B cell (primary cell): ENCODE measurements at regions not wholly inside any gene's neighbourhood (a gene's known extent, or its start where the extent isn't known, plus 50 kb on each side); places are given as distances from the start of the nearest gene placed in this dataset.
A peak's percentile ranks its signal among the peaks of the same experiment; 100 is the strongest.

Experiments
- ATAC-seq: fragments of 200-7000 bp; cut with Tn5 transposase; one replicate; pipeline ENCODE4 v1.10.0; 2021; ENCODE audit warnings: low read depth, mild to moderate bottlenecking, moderate number of reproducible peaks, moderate library complexity
- CTCF ChIA-PET: fragments of 350-600 bp; sonication (Branson Sonifier 250); formaldehyde crosslinking; loops from one replicate; lab custom pipeline; 2021; ENCODE audit warnings: antibody characterized with exemption, inconsistent platforms; lab: Charles Lee
- POLR2A ChIA-PET: fragments of 350-600 bp; sonication (Branson Sonifier 250); formaldehyde crosslinking; loops from one replicate; lab custom pipeline; 2021; ENCODE audit warnings: antibody characterized with exemption; lab: Charles Lee
- DNase-seq: peaks from one replicate; pipeline ENCODE4 v3.0.0; 2013
- H2AFZ ChIP-seq: 2 replicates; pipeline ENCODE4 v1.6.1; 2012; ENCODE audit warnings: mild to moderate bottlenecking, low read depth, low read length; ENCODE audit not compliant: insufficient read depth, poor library complexity, severe bottlenecking
- H3K27ac ChIP-seq, 2 donors: 1 replicate in 1 of 2; 2 replicates in 1 of 2; pipeline ENCODE4 v1.5.1; 2012 to 2013; ENCODE audit warnings: low read length in 2 of 2, mild to moderate bottlenecking in 2 of 2, moderate library complexity in 1 of 2
- H3K27me3 ChIP-seq, 4 experiments: fragments of 200-600 bp in 1 of 4; sonication (generic) in 1 of 4; replicated peaks in 1 of 4; 1 replicate in 2 of 4; 2 replicates in 2 of 4; pipeline versions ENCODE4 v1.6.1 to v1.7.0; 2013 to 2016; ENCODE audit warnings: low read length in 3 of 4, mild to moderate bottlenecking in 2 of 4, mixed read lengths in 1 of 4, moderate library complexity in 1 of 4; ENCODE audit not compliant: insufficient read depth in 4 of 4, control insufficient read depth in 3 of 4; ENCODE audit errors: control extremely low read depth in 1 of 4
- H3K36me3 ChIP-seq, 2 experiments: replicated peaks in 1 of 2; 1 replicate in 1 of 2; 2 replicates in 1 of 2; pipeline versions ENCODE4 v1.6.1 to v1.7.1; 2013; ENCODE audit warnings: low read length in 1 of 2; ENCODE audit not compliant: insufficient read depth in 2 of 2, control insufficient read depth in 1 of 2; ENCODE audit errors: control extremely low read depth in 1 of 2, extremely low read depth in 1 of 2
- H3K4me1 ChIP-seq, 2 donors: fragments of 200-600 bp in 1 of 2; sonication (generic) in 1 of 2; 1 replicate in 1 of 2; 2 replicates in 1 of 2; pipeline versions ENCODE4 v1.5.1 to v1.6.1; 2013 to 2017; ENCODE audit warnings: low read length in 2 of 2; ENCODE audit not compliant: control insufficient read depth in 2 of 2, insufficient read depth in 2 of 2
- H3K4me2 ChIP-seq: replicated peaks from 2 replicates; pipeline ENCODE3; 2012; ENCODE audit warnings: mild to moderate bottlenecking, low read depth, low read length; ENCODE audit not compliant: poor library complexity, severe bottlenecking
- H3K4me3 ChIP-seq, 5 experiments: fragments of 200-600 bp in 1 of 5; sonication (generic) in 1 of 5; 1 replicate in 3 of 5; 2 replicates in 2 of 5; pipeline versions ENCODE4 v1.5.1 to v1.7.0; 2011 to 2016; ENCODE audit warnings: low read length in 4 of 5, mild to moderate bottlenecking in 4 of 5, low read depth in 2 of 5, control low read depth in 1 of 5, moderate library complexity in 1 of 5; ENCODE audit not compliant: insufficient read depth in 1 of 5; ENCODE audit errors: control extremely low read depth in 1 of 5, extremely low read depth in 1 of 5
- H3K79me2 ChIP-seq: fragments of 200-600 bp; sonication (generic); one replicate; pipeline ENCODE4 v1.6.0; 2016; ENCODE audit warnings: low read length; ENCODE audit not compliant: control insufficient read depth, insufficient read depth
- H3K9ac ChIP-seq: fragments of 200-600 bp; sonication (generic); 2 replicates; pipeline ENCODE4 v1.6.1; 2017; ENCODE audit warnings: mild to moderate bottlenecking, low read length, moderate library complexity
- H3K9me3 ChIP-seq, 3 donors: one replicate each; pipeline versions ENCODE4 v1.6.1 to v1.7.1; 2013; ENCODE audit warnings: low read length in 2 of 3; ENCODE audit not compliant: control insufficient read depth in 2 of 3, insufficient read depth in 1 of 3; ENCODE audit errors: control extremely low read depth in 1 of 3
- H4K20me1 ChIP-seq: 2 replicates; pipeline ENCODE4 v1.6.0; 2012; ENCODE audit warnings: mild to moderate bottlenecking, low read length; ENCODE audit not compliant: insufficient read depth, control insufficient read depth, poor library complexity, severe bottlenecking
- H3K27ac Mint-ChIP-seq: one replicate; pipeline ENCODE4 v1.8.0; 2021; ENCODE audit warnings: mixed read lengths
- H3K27me3 Mint-ChIP-seq: one replicate; pipeline ENCODE4 v1.8.0; 2021; ENCODE audit warnings: mixed read lengths
- H3K4me1 Mint-ChIP-seq: one replicate; pipeline ENCODE4 v1.8.0; 2021; ENCODE audit warnings: mixed read lengths
- H3K4me3 Mint-ChIP-seq: one replicate; pipeline ENCODE4 v1.8.0; 2021; ENCODE audit warnings: mixed read lengths
- H3K9me3 Mint-ChIP-seq: one replicate; pipeline ENCODE4 v1.8.0; 2022; ENCODE audit warnings: mixed read lengths; ENCODE audit not compliant: insufficient read depth
- EZH2 ChIP-seq: IDR thresholded peaks from 2 replicates; pipeline ENCODE4 v1.6.1; 2012; ENCODE audit warnings: borderline replicate concordance, low read depth, mild to moderate bottlenecking, moderate library complexity, low read length; ENCODE audit not compliant: insufficient read depth, poor library complexity, severe bottlenecking
- WGBS: methylation state at CpG from one replicate; pipeline ENCODE4 v1.1.5; 2013; ENCODE audit warnings: missing lambda C conversion rate; ENCODE audit not compliant: insufficient coverage; 5-methylcytosine and 5-hydroxymethylcytosine counted together
- intact Hi-C: fragments of 100-400 bp; cut with micrococcal nuclease; formaldehyde crosslinking; loops from one replicate; pipeline ENCODE4 v1.10.0; 2022
- TF ChIP-seq, protein P1 (sequence below): fragments of 200-600 bp; IDR thresholded peaks from one replicate; pipeline ENCODE4 v1.8.0; 2022; ENCODE audit warnings: antibody characterized with exemption, mild to moderate bottlenecking

DNA sequence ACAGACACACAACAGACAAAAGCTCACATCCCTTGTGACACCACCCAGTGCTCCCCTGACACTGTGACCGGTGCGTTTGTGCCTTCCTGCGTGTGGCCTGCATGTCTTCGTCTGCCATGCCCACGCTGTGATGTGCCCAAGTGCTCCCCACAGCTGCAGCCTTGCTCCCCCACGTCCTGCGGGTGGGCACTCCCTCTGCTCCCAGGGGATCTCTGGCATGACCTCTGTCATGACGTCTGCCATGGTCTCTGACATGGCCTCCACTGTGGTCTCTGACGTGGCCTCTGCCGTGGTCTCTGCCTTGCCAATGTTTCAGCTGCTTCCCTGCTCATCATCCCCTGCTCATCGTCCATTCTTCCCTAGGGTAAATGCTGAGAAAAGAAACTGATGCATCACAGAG is 200.9 kb downstream of the DLL1 start:
- ATAC-seq (peak; percentile 25), DNase-seq (peak; percentile 67)
- peak overlapping the region; percentile 55 for H2AFZ ChIP-seq
- no peaks in the 10 kb centered on the region for H4K20me1 ChIP-seq
- peak overlapping the region; percentile 78 for H3K9ac ChIP-seq
- ChIA-PET POLR2A (no interaction called here), CTCF (no interaction called here)
- no peaks in the 10 kb centered on the region for H3K27me3 Mint-ChIP-seq
- peaks cover 0 to 18% (median 0%) of the 10 kb centered on the region in 3 donors for H3K9me3 ChIP-seq
- peak overlapping the region; percentile 89 for H3K4me3 Mint-ChIP-seq
- H3K4me1 Mint-ChIP-seq = peaks cover 33% of the 10 kb centered on the region
- H3K27me3 ChIP-seq = no peaks in the 10 kb centered on the region
- H3K4me2 ChIP-seq = peak overlapping the region; percentile 98
- TF ChIP-seq EZH2 = no peak
- TF ChIP-seq, protein P1, sequence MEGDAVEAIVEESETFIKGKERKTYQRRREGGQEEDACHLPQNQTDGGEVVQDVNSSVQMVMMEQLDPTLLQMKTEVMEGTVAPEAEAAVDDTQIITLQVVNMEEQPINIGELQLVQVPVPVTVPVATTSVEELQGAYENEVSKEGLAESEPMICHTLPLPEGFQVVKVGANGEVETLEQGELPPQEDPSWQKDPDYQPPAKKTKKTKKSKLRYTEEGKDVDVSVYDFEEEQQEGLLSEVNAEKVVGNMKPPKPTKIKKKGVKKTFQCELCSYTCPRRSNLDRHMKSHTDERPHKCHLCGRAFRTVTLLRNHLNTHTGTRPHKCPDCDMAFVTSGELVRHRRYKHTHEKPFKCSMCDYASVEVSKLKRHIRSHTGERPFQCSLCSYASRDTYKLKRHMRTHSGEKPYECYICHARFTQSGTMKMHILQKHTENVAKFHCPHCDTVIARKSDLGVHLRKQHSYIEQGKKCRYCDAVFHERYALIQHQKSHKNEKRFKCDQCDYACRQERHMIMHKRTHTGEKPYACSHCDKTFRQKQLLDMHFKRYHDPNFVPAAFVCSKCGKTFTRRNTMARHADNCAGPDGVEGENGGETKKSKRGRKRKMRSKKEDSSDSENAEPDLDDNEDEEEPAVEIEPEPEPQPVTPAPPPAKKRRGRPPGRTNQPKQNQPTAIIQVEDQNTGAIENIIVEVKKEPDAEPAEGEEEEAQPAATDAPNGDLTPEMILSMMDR = no peak
- no peaks in the 10 kb centered on the region for H3K9me3 Mint-ChIP-seq
- H3K36me3 ChIP-seq = no peaks in the 10 kb centered on the region
- H3K79me2 ChIP-seq = no peaks in the 10 kb centered on the region
- H3K4me1 ChIP-seq = peaks cover 26 to 29% of the 10 kb centered on the region in 2 donors
- WGBS = 11% methylated on average over 9 of the region's 11 CpGs
- H3K27ac ChIP-seq = peak overlapping the region; percentile 41 to 62
- no peak overlapping the region for H3K4me3 ChIP-seq
- intact Hi-C loops = loop anchor here (1.0 to 10.0 kb wide), 3 partner anchors 135 to 216 kb away; partner anchors contain the start of genes DLL1 and FAM120B
- peak overlapping the region; percentile 94 for H3K27ac Mint-ChIP-seq

DNA sequence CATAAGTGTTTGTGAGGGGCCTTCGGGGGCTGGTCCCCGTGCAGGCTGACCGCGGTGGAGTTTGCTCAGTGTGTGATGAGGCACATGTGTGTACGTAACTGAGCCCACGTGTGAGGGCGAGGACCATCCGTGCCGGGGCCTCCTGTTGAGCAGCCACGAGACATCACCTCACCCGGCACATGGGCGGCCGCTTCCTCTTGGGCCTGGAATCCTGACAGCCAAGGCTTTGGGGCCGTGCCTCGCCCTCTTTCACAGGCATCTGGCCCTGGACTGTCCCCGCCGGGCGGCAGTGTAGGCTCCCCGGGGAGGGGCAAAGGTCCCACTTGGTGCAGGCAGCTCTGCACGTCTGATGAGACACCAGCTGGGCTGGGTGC is 202.3 kb downstream of the DLL1 start:
- Histone ChIP-seq H3K27ac (peak overlapping the region; percentile 75 to 80), H3K4me2 (peak overlapping the region; percentile 98), H3K79me2 (no peaks in the 10 kb centered on the region), H2AFZ (peak overlapping the region; percentile 85), H4K20me1 (no peaks in the 10 kb centered on the region), H3K4me3 (peak overlapping the region in 4 of 5 experiments; percentile 55 to 75 (median 62)), H3K36me3 (no peaks in the 10 kb centered on the region), H3K9ac (peak overlapping the region; percentile 78), H3K4me1 (peaks cover 26 to 29% of the 10 kb centered on the region in 2 donors), H3K9me3 (peaks cover 0 to 18% (median 0%) of the 10 kb centered on the region in 3 donors), H3K27me3 (no peaks in the 10 kb centered on the region)
- H3K4me1 Mint-ChIP-seq = peaks cover 33% of the 10 kb centered on the region
- no peak for TF ChIP-seq EZH2
- TF ChIP-seq, protein P1 = no peak
- peak overlapping the region; percentile 94 for H3K27ac Mint-ChIP-seq
- H3K27me3 Mint-ChIP-seq = no peaks in the 10 kb centered on the region
- intact Hi-C loops = loop anchor here (2.0 to 10.0 kb wide), 2 partner anchors 134 to 202 kb away; partner anchors contain the start of gene DLL1
- 61% methylated on average over 19 of the region's 20 CpGs for WGBS
- H3K4me3 Mint-ChIP-seq = peak overlapping the region; percentile 89
- ChIA-PET POLR2A (no interaction called here), CTCF (no interaction called here)
- no peaks in the 10 kb centered on the region for H3K9me3 Mint-ChIP-seq
- DNase-seq = no peak
- ATAC-seq = peak; percentile 9
